Stimulated activated naive CD8-positive, alpha-beta T cell treated with anti-CD3 and anti-CD28 coated beads, Interleukin-15, Interleukin-2, amounts not matched to agents 100 ng/mL and 50 ng/mL, for 24 hours (primary cell): ENCODE measurements at regions not wholly inside any gene's neighbourhood (a gene's known extent, or its start where the extent isn't known, plus 50 kb on each side); places are given as distances from the start of the nearest gene placed in this dataset.
"Not testable (repeated sequence)": the region's sequence is repeated elsewhere in the genome, so short reads cannot be mapped to it uniquely, and the experiment has no call there.

Source experiments
- H3K27ac Mint-ChIP-seq: one replicate; pipeline ENCODE4 v1.8.0; 2021; ENCODE audit warnings: mild to moderate bottlenecking, mixed read lengths
- H3K27me3 Mint-ChIP-seq: one replicate; pipeline ENCODE4 v1.8.0; 2021; ENCODE audit warnings: mixed read lengths
- H3K36me3 Mint-ChIP-seq: one replicate; pipeline ENCODE4 v1.8.0; 2021; ENCODE audit warnings: low read depth, mixed read lengths
- H3K4me1 Mint-ChIP-seq: one replicate; pipeline ENCODE4 v1.8.0; 2021; ENCODE audit warnings: low read depth, mixed read lengths
- H3K4me3 Mint-ChIP-seq: one replicate; pipeline ENCODE4 v1.8.0; 2021; ENCODE audit warnings: mild to moderate bottlenecking, mixed read lengths
- H3K9me3 Mint-ChIP-seq: one replicate; pipeline ENCODE4 v1.8.0; 2021; ENCODE audit warnings: mixed read lengths

DNA sequence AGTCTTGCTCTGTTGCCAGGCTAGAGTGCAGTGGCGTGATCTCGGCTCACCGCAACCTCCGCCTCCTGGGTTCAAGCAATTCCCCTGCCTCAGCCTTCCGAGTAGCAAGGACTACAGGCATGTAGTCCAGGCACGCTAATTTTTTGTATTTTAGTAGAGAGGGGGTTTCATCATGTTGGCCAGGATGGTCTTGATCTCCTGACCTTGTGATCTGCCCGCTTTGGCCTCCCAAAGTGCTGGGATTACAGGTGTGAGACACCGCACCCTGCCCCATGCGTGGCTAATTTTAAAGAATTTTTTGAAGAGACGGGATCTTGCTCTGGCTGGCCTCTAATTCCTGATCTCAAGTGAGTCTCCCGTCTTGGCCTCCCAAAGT is 168.8 kb upstream of the ZNF217 start:
- H3K27ac Mint-ChIP-seq, H3K4me3 Mint-ChIP-seq, H3K27me3 Mint-ChIP-seq, H3K36me3 Mint-ChIP-seq, H3K9me3 Mint-ChIP-seq, H3K4me1 Mint-ChIP-seq: not testable (repeated sequence)

- Mint-ChIP-seq H3K36me3 (no peaks in the 10 kb centered on the region), H3K27me3 (no peaks in the 10 kb centered on the region), H3K27ac (no peak overlapping the region), H3K4me3 (no peak overlapping the region), H3K9me3 (no peaks in the 10 kb centered on the region), H3K4me1 (peaks cover 15% of the 10 kb centered on the region)
Measured at GRCh38 chr20:53760025-53760441, 166.4 kb upstream of the ZNF217 start.

GRCh38 chr20:53757472-53757913 is 163.9 kb upstream of the ZNF217 start:
- Mint-ChIP-seq H3K27me3 (no peaks in the 10 kb centered on the region), H3K9me3 (peaks cover 4% of the 10 kb centered on the region), H3K4me1 (peaks cover 40% of the 10 kb centered on the region), H3K36me3 (no peaks in the 10 kb centered on the region), H3K27ac (no peak overlapping the region), H3K4me3 (no peak overlapping the region)

DNA sequence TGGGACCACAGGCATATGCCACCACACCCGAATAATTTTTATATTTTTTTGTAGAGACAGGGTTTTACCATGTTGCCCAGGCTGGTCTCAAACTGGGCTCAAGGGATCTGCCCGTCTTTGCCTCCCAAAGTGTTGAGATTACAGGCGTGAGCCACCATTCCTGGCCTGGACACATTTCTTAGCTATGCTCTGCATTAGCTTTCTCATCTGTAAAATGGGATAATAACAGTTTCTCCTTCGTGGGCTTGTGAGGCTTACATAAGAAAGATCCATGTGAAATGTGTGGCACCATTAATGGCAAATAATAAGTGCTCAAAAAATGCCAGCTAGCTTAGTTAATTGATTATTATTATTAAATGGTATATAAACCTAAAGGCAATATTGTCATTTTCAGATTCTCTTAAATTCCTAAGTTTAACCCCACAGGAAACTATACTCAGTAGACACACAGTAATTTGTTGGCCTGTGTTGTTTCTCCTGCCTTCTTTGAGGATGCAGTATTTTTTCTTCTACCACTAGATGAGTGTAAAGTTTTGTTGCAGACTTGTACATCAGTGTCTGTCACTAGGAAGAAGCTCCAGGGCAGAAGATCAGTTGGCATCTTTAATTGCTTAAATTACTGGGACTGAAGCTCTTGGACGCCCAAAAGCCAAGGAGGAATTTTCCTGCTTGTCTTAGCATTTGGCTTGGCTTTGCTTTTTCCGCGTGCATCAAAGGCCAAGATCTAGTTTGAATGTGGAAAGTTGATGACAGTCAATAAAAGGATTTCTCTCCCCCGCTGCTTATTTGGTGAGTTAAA is 162.3 kb upstream of the ZNF217 start:
- Mint-ChIP-seq H3K36me3 (no peaks in the 10 kb centered on the region), H3K9me3 (peaks cover 4% of the 10 kb centered on the region), H3K27ac (no peak overlapping the region), H3K27me3 (no peaks in the 10 kb centered on the region), H3K4me3 (no peak overlapping the region), H3K4me1 (peaks cover 56% of the 10 kb centered on the region)

GRCh38 chr20:53753880-53754459 is 160.3 kb upstream of the ZNF217 start:
- H3K27me3 Mint-ChIP-seq: no peaks in the 10 kb centered on the region
- H3K4me3 Mint-ChIP-seq: peak overlapping the region; percentile 65
- H3K9me3 Mint-ChIP-seq: peaks cover 4% of the 10 kb centered on the region
- H3K4me1 Mint-ChIP-seq: peaks cover 76% of the 10 kb centered on the region
- peak overlapping the region; percentile 99 for H3K27ac Mint-ChIP-seq
- no peaks in the 10 kb centered on the region for H3K36me3 Mint-ChIP-seq

GRCh38 chr20:53752971-53753879 is 159.6 kb upstream of the ZNF217 start:
- Mint-ChIP-seq H3K27ac (peak overlapping the region; percentile 99), H3K9me3 (peaks cover 4% of the 10 kb centered on the region), H3K36me3 (no peaks in the 10 kb centered on the region), H3K27me3 (no peaks in the 10 kb centered on the region), H3K4me1 (peaks cover 83% of the 10 kb centered on the region), H3K4me3 (no peak overlapping the region)

- H3K4me3 Mint-ChIP-seq: peak overlapping the region; percentile 13
- no peaks in the 10 kb centered on the region for H3K36me3 Mint-ChIP-seq
- peaks cover 4% of the 10 kb centered on the region for H3K9me3 Mint-ChIP-seq
- peaks cover 83% of the 10 kb centered on the region for H3K4me1 Mint-ChIP-seq
- H3K27me3 Mint-ChIP-seq: no peaks in the 10 kb centered on the region
- peak overlapping the region; percentile 99 for H3K27ac Mint-ChIP-seq
Measured at GRCh38 chr20:53752583-53752970, 158.9 kb upstream of the ZNF217 start.

- no peaks in the 10 kb centered on the region for H3K27me3 Mint-ChIP-seq
- peak overlapping the region; percentile 74 for H3K4me3 Mint-ChIP-seq
- H3K36me3 Mint-ChIP-seq: no peaks in the 10 kb centered on the region
- H3K4me1 Mint-ChIP-seq: peaks cover 83% of the 10 kb centered on the region
- peak overlapping the region; percentile 99 for H3K27ac Mint-ChIP-seq
- peaks cover 4% of the 10 kb centered on the region for H3K9me3 Mint-ChIP-seq
Measured at GRCh38 chr20:53751620-53752318, 158.1 kb upstream of the ZNF217 start.

- Mint-ChIP-seq H3K27me3 (no peaks in the 10 kb centered on the region), H3K36me3 (no peaks in the 10 kb centered on the region), H3K9me3 (peaks cover 4% of the 10 kb centered on the region), H3K27ac (peak overlapping the region; percentile 99), H3K4me1 (peaks cover 77% of the 10 kb centered on the region), H3K4me3 (peak overlapping the region; percentile 74)
Measured at GRCh38 chr20:53750827-53751619, 157.4 kb upstream of the ZNF217 start.

GRCh38 chr20:53749499-53749898 is 155.9 kb upstream of the ZNF217 start:
- H3K27me3 Mint-ChIP-seq: no peaks in the 10 kb centered on the region
- peaks cover under 1% of the 10 kb centered on the region for H3K9me3 Mint-ChIP-seq
- H3K4me1 Mint-ChIP-seq: peaks cover 66% of the 10 kb centered on the region
- H3K36me3 Mint-ChIP-seq: no peaks in the 10 kb centered on the region
- H3K27ac Mint-ChIP-seq: peak overlapping the region; percentile 47
- no peak overlapping the region for H3K4me3 Mint-ChIP-seq

DNA sequence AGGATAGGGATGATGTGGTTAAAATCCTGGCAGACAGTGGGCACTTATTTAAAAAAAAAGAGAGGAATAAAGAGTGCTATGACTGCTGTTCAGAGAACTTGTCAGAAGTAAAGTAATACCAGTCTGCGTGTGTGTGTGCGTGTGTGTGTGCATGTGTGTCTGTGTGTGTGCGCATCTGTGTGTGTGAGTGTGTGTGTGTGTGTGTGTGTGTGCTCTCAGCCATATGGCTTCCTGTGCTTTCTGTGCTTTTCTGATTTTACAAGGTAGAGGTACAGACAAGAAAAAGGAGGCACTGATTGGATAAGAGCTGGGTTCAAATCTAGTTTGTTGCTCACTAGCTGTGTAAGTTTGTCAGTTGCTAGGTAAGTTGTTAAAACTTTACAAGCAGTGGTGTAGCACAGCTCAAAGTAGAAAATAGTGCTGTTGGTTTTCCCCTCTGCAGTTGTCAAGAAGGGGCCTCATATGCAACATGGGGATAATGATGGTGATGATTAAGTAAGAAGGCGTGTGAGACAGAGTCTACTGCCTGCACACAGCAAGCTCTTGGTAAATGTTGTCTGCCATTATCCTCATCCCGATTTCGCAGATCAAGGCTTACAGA is 155.3 kb upstream of the ZNF217 start:
- Mint-ChIP-seq H3K4me3 (no peak overlapping the region), H3K27ac (peak overlapping the region; percentile 47), H3K27me3 (no peaks in the 10 kb centered on the region), H3K4me1 (peaks cover 60% of the 10 kb centered on the region), H3K36me3 (no peaks in the 10 kb centered on the region), H3K9me3 (no peaks in the 10 kb centered on the region)

GRCh38 chr20:53748176-53748575 is 154.5 kb upstream of the ZNF217 start:
- Mint-ChIP-seq H3K4me3 (no peak overlapping the region), H3K36me3 (no peaks in the 10 kb centered on the region), H3K27me3 (no peaks in the 10 kb centered on the region), H3K27ac (no peak overlapping the region), H3K9me3 (no peaks in the 10 kb centered on the region), H3K4me1 (peaks cover 52% of the 10 kb centered on the region)

DNA sequence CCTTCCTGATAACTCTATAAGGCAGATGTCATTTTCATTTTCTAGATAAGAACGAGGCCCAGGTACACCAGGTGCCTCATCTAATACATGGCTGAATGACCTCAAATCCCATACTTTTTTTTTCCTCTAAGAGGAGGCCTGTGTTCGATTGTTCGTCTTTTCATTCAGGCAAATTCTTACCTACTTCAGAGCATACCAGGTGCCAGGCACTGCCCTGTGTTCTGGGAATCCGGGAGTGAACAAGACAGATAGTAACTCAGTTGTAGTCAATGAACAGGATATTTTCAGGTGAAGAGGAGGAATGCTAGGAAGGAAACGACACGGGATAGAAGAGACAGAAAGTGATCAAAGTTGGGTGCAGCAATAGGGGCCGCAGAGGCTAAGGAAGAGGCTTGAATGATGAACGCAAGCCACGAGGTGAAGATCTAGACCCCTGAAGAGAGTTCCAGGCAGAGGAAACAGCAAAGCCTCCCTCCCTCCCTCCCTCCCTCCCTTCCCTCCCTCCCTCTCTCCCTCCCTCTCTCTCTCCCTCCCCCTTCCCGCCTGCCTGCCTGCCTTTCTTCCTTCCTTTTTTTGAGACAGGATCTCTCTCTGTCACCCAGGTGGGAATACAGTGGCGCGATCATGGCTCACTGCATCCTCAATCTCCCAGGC is 150.1 kb upstream of the ZNF217 start:
- Mint-ChIP-seq H3K36me3 (no peaks in the 10 kb centered on the region), H3K4me1 (peaks cover 40% of the 10 kb centered on the region), H3K27ac (no peak overlapping the region), H3K27me3 (no peaks in the 10 kb centered on the region), H3K9me3 (no peaks in the 10 kb centered on the region), H3K4me3 (no peak overlapping the region)
